ENCODE measurements at regions not wholly inside any gene's neighbourhood (a gene's known extent, or its start where the extent isn't known, plus 50 kb on each side); places are given as distances from the start of the nearest gene placed in this dataset.
"Not testable (repeated sequence)": the region's sequence is repeated elsewhere in the genome, so short reads cannot be mapped to it uniquely, and the experiment has no call there.

DNA sequence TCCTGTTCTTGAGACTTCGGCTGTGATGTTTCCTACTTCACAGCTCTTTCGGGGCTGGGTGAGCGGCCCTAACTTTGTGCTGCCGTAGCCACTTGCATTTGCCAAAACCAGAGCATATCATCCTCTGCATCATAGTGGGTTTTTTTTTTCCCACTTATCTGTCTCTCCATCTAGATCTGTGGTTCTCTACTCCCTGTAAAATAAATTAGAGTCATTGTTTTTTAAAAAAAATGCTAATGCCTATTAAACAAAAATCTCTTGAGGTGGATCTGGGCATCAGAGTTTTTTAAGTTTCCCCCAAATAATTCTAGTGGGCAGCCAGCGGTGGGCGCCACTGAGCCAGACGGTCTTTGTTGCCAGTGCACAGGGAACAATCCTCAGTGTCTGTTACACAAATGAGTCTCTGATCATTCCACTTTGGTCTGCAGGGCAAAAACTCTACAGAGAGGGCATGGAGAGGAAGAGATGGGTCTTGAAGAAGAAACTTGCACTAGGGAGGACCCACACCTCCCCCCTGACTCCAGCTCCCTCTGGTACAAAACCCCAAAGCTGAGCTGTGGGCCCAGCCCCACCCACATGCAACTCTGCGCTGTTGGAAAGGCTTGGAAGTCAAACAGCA lies 62.4 kb upstream of the BCL2L14 start:
- CTCF ChIA-PET: interaction anchor here (0.8 to 1.0 kb wide), 3 partner anchors 10 to 427 kb away, joined by 3 to 5 read pairs (median 3); no protein-coding TSS in a partner anchor
- POLR2A ChIA-PET: no interaction called here
- no peak overlapping the region for H2AFZ ChIP-seq (ENCODE audit: low read depth)
- no peak overlapping the region for H3K9ac ChIP-seq
- H3K4me1 ChIP-seq (ENCODE audit: control insufficient read depth in 1 of 2, insufficient read depth in 2 of 2, low read depth in 1 of 2, low read length in 1 of 2): peaks cover 16 to 24% of the 10 kb centered on the region in 2 experiments; a peak in 3 of 4 replicates
- H3F3A ChIP-seq (replicated peaks; ENCODE audit: insufficient read depth): no peaks in the 10 kb centered on the region
- H3K4me2 ChIP-seq: no peak overlapping the region
- no peak for DNase-seq
- TF ChIP-seq JUND (IDR thresholded peaks at IDR 0.05) (no peak), RAD21 (IDR thresholded peaks at IDR 0.05; ENCODE audit: low read length) (peak; percentile 21; the same call in 1 of the 2 replicates)
- TF ChIP-seq, protein P1, sequence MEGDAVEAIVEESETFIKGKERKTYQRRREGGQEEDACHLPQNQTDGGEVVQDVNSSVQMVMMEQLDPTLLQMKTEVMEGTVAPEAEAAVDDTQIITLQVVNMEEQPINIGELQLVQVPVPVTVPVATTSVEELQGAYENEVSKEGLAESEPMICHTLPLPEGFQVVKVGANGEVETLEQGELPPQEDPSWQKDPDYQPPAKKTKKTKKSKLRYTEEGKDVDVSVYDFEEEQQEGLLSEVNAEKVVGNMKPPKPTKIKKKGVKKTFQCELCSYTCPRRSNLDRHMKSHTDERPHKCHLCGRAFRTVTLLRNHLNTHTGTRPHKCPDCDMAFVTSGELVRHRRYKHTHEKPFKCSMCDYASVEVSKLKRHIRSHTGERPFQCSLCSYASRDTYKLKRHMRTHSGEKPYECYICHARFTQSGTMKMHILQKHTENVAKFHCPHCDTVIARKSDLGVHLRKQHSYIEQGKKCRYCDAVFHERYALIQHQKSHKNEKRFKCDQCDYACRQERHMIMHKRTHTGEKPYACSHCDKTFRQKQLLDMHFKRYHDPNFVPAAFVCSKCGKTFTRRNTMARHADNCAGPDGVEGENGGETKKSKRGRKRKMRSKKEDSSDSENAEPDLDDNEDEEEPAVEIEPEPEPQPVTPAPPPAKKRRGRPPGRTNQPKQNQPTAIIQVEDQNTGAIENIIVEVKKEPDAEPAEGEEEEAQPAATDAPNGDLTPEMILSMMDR (IDR thresholded peaks at IDR 0.05): peak; percentile 51
- no peaks in the 10 kb centered on the region for H3K36me3 ChIP-seq (replicated peaks in 1 of 2; ENCODE audit: control insufficient read depth in 1 of 2, insufficient read depth in 2 of 2, low read length in 1 of 2)
- H3K27me3 ChIP-seq (ENCODE audit: insufficient read depth): no peaks in the 10 kb centered on the region
- no peaks in the 10 kb centered on the region for H3K9me2 ChIP-seq
- no peak overlapping the region for H3K27ac ChIP-seq (ENCODE audit: low read depth in 2 of 2, low read length in 1 of 2)
- no peaks in the 10 kb centered on the region for H3K79me2 ChIP-seq (ENCODE audit: insufficient read depth)
- H3K9me3 ChIP-seq: no peaks in the 10 kb centered on the region
- no peak overlapping the region for H3K4me3 ChIP-seq (ENCODE audit: low read depth in 2 of 2, low read length in 1 of 2)
- WGBS (ENCODE audit: low lambda C conversion rate): 80% methylated on average over 8 of the region's 8 CpGs
- H4K20me1 ChIP-seq (ENCODE audit: insufficient read depth): no peaks in the 10 kb centered on the region

DNA sequence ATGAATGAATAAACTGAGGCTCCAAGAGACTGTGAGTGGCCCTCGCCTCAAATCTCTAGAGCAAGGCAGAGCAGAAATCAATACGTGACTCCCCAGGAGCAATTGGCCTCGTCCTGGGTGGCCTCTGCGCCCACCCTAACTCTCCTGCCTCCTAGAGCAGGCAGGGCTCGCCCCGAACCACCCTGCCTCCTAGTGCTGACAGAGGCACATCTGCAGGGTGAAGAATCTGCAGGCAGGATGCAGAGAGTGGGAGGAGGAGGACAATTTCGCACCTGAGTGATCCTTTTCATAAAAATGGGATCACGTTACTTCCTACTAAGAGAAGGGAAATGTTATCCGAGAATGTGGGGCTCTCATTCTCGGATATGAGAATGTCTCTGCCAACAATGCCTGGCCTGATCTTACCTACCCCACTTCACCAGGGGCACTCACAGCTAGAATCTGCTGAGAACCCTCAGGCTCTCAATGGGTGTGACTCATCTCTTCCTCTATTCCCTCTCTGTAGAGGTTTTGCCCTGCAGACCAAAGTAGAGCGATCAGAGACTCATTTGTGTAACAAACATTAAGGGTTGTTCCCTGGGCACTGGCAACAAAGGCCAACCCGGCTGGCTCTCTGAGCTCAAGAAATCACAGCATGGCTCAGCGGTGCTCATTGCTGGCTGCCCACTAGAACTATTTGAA lies 61.7 kb upstream of the BCL2L14 start:
- POLR2A ChIA-PET: no interaction called here
- 77% methylated on average over 13 of the region's 13 CpGs for WGBS (ENCODE audit: low lambda C conversion rate)

DNA sequence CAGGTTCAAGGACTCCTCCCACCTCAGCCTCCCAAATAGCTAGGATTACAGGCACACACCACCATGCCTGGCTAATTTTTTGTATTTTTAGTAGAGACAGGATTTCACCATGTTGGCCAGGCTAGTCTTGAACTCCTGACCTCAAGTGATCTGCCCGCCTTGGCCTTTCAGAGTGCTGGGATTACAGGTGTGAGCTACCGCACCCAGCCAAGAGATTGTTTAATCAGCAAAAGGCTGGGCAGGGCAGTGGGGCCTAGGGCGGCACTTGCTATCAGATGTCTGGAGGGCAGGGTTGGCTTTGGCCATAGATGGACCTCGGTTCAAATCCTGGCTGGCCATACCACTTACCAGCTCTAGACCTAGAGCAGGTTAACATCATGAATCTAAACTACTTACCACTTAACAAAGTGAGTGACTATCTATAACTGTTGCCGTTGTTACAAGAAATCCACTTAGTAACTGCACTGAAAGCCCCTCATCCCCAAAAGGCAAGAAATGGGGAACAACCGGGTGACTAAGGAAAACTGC lies 60.9 kb upstream of the BCL2L14 start:
- 97% methylated on average over 2 of the region's 6 CpGs for WGBS (ENCODE audit: low lambda C conversion rate)
- H3K27ac ChIP-seq (ENCODE audit: low read depth in 2 of 2, low read length in 1 of 2); H3K9me3 ChIP-seq; H3K79me2 ChIP-seq (ENCODE audit: insufficient read depth); H3K36me3 ChIP-seq (replicated peaks in 1 of 2; ENCODE audit: control insufficient read depth in 1 of 2, insufficient read depth in 2 of 2, low read length in 1 of 2); H3K27me3 ChIP-seq (ENCODE audit: insufficient read depth); H3K9ac ChIP-seq; DNase-seq; H3K9me2 ChIP-seq; H4K20me1 ChIP-seq (ENCODE audit: insufficient read depth); H3K4me3 ChIP-seq (ENCODE audit: low read depth in 2 of 2, low read length in 1 of 2); POLR2A ChIA-PET; H3F3A ChIP-seq (replicated peaks; ENCODE audit: insufficient read depth); H3K4me2 ChIP-seq: not testable (repeated sequence)
- Histone ChIP-seq H3K4me1 (ENCODE audit: control insufficient read depth in 1 of 2, insufficient read depth in 2 of 2, low read depth in 1 of 2, low read length in 1 of 2) (peaks cover 16 to 24% of the 10 kb centered on the region in 2 experiments; a peak in 3 of 4 replicates), H2AFZ (ENCODE audit: low read depth) (peak overlapping the region; percentile 59; the same call in 1 of the 2 replicates)
- CTCF ChIA-PET: interaction anchor here (1.8 kb wide), 1 partner anchor 23 kb away, joined by 10 read pairs; no protein-coding TSS in a partner anchor

More for the DNA sequence above, 61.7 kb upstream of the BCL2L14 start:
- Histone ChIP-seq H3K79me2 (ENCODE audit: insufficient read depth) (no peaks in the 10 kb centered on the region), H3K9me2 (no peaks in the 10 kb centered on the region), H3K27me3 (ENCODE audit: insufficient read depth) (no peaks in the 10 kb centered on the region), H3K4me3 (ENCODE audit: low read depth in 2 of 2, low read length in 1 of 2) (no peak overlapping the region), H4K20me1 (ENCODE audit: insufficient read depth) (no peaks in the 10 kb centered on the region), H3F3A (replicated peaks; ENCODE audit: insufficient read depth) (no peaks in the 10 kb centered on the region), H3K36me3 (replicated peaks in 1 of 2; ENCODE audit: control insufficient read depth in 1 of 2, insufficient read depth in 2 of 2, low read length in 1 of 2) (no peaks in the 10 kb centered on the region), H2AFZ (ENCODE audit: low read depth) (no peak overlapping the region), H3K27ac (ENCODE audit: low read depth in 2 of 2, low read length in 1 of 2) (no peak overlapping the region), H3K4me2 (no peak overlapping the region), H3K4me1 (ENCODE audit: control insufficient read depth in 1 of 2, insufficient read depth in 2 of 2, low read depth in 1 of 2, low read length in 1 of 2) (peaks cover 16 to 24% of the 10 kb centered on the region in 2 experiments; a peak in 3 of 4 replicates), H3K9ac (no peak overlapping the region), H3K9me3 (no peaks in the 10 kb centered on the region)
- no peak for DNase-seq
- CTCF ChIA-PET: interaction anchor here (1.8 kb wide), 1 partner anchor 24 kb away, joined by 10 read pairs; no protein-coding TSS in a partner anchor
- TF ChIP-seq JUND (IDR thresholded peaks at IDR 0.05) (peak; percentile 22; the same call in 1 of the 2 replicates), RXRA (IDR thresholded peaks at IDR 0.05; ENCODE audit: borderline replicate concordance, low read depth) (no peak), RAD21 (IDR thresholded peaks at IDR 0.05; ENCODE audit: low read length) (peak; percentile 9; the same call in 1 of the 2 replicates), FOSL2 (IDR thresholded peaks at IDR 0.05; ENCODE audit: borderline replicate concordance, low read depth) (peak; percentile 36; the same call in 1 of the 2 replicates)
- TF ChIP-seq, protein P2, sequence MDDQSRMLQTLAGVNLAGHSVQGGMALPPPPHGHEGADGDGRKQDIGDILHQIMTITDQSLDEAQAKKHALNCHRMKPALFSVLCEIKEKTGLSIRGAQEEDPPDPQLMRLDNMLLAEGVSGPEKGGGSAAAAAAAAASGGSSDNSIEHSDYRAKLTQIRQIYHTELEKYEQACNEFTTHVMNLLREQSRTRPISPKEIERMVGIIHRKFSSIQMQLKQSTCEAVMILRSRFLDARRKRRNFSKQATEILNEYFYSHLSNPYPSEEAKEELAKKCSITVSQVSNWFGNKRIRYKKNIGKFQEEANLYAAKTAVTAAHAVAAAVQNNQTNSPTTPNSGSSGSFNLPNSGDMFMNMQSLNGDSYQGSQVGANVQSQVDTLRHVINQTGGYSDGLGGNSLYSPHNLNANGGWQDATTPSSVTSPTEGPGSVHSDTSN (IDR thresholded peaks at IDR 0.05): no peak
